Choroid plexus epithelial cell (primary cell): ENCODE measurements at regions not wholly inside any gene's neighbourhood (a gene's known extent, or its start where the extent isn't known, plus 50 kb on each side); places are given as distances from the start of the nearest gene placed in this dataset.

Experiments used
- DNase-seq: peaks from one replicate; pipeline ENCODE4 v3.0.0-alpha.2; 2010; ENCODE audit warnings: low read depth
- H3K4me3 ChIP-seq: 2 replicates; pipeline ENCODE4 v1.5.1; 2011; ENCODE audit warnings: low read depth, mild to moderate bottlenecking, control low read depth, low read length, moderate library complexity
- TF ChIP-seq, protein P1 (sequence below): conservative IDR thresholded peaks from 2 replicates; pipeline ENCODE4 v1.5.1; 2011; ENCODE audit warnings: low read depth, mild to moderate bottlenecking, control low read depth, inconsistent platforms, low read length, moderate library complexity

- H3K4me3 ChIP-seq = no peak overlapping the region
- TF ChIP-seq, protein P1, sequence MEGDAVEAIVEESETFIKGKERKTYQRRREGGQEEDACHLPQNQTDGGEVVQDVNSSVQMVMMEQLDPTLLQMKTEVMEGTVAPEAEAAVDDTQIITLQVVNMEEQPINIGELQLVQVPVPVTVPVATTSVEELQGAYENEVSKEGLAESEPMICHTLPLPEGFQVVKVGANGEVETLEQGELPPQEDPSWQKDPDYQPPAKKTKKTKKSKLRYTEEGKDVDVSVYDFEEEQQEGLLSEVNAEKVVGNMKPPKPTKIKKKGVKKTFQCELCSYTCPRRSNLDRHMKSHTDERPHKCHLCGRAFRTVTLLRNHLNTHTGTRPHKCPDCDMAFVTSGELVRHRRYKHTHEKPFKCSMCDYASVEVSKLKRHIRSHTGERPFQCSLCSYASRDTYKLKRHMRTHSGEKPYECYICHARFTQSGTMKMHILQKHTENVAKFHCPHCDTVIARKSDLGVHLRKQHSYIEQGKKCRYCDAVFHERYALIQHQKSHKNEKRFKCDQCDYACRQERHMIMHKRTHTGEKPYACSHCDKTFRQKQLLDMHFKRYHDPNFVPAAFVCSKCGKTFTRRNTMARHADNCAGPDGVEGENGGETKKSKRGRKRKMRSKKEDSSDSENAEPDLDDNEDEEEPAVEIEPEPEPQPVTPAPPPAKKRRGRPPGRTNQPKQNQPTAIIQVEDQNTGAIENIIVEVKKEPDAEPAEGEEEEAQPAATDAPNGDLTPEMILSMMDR = no peak
- no peak for DNase-seq
These were observed 266.8 kb upstream of the GPC6 start for GRCh38 chr13:92959790-92960189.

DNA sequence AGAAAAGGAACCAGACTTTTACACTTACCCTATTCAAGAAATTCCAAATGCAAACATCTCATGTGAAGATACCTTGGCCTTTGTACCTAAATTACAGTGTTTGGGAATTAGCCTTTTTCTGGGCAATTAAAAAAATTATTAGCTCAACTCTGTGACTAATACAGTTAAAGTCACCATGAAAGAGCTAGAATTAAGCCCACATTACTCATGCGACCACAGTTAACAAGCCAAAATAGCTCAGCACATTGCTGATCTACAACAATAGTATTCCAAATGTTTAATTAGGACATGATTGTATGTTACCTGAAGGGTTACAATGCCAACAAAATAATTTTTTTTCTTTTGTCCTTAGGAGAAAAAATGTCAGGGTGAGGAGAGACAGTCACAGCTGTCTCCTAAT lies 263.6 kb upstream of the GPC6 start:
- peak; percentile 5 for DNase-seq
- TF ChIP-seq, protein P1 = no peak
- no peak overlapping the region for H3K4me3 ChIP-seq

DNA sequence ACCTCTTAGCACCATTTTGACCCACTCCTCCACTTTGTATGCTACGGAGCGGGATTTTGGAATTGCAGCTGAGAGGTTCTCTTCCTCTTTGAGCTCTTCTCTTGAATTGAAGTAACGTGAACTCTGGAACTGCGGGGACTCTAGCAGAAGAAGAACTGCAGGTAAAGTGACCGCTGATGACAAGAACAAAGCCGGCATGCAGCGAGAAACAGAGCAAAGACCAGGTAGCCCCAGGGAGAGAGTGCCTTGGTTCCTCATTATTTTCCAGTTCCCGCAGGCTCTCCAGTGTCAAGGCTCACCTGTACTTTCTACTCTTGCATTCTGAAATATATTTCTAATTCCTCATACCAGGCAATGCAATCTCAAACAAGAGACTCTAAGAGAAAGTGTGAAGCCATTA lies 260.3 kb upstream of the GPC6 start:
- no peak for DNase-seq
- TF ChIP-seq, protein P1 = no peak
- no peak overlapping the region for H3K4me3 ChIP-seq

- no peak for DNase-seq
- TF ChIP-seq, protein P1 = no peak
- H3K4me3 ChIP-seq = no peak overlapping the region
These were observed 259.7 kb upstream of the GPC6 start for GRCh38 chr13:92966900-92967299.

DNA sequence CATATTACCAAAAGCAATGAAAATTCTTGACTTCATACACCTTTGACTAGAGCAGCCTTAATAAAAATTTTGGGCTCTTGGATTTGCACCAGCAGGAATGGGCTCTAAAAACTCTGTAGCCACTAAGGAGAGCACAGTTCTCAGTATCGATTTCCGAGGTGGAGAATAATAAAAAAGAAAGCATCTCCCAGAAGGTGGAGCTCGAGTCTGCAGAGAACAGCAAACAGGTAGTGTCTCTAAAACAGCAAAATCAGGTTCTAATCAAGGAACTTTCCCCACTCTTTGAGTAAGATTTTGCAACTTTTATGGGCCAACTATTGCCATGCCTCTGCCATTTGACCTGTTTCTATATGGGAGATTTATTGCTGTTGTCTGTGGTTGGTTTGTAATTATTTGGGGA lies 258.7 kb upstream of the GPC6 start:
- H3K4me3 ChIP-seq = no peak overlapping the region
- DNase-seq = peak; percentile 31
- TF ChIP-seq, protein P1 = peak; percentile 37

DNA sequence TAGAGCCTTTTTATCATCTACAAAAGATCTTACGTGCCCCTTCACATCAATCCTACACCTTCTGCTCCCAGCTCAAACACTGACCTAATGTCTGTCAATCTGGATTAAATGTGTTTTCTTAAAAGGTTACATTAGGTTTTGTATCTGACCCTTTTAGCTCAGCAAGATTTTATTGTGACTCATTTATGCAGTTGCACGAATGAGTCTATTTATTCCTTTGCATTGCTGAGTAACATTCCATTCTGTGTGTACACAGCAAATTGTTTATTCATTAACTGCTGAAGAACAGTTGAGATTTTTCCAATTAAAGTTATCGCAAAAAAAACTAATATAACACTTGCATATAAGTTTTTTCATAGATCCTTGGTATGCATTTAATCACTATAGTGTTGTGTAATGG lies 253.9 kb upstream of the GPC6 start:
- no peak overlapping the region for H3K4me3 ChIP-seq
- no peak for DNase-seq
- TF ChIP-seq, protein P1 = no peak

DNA sequence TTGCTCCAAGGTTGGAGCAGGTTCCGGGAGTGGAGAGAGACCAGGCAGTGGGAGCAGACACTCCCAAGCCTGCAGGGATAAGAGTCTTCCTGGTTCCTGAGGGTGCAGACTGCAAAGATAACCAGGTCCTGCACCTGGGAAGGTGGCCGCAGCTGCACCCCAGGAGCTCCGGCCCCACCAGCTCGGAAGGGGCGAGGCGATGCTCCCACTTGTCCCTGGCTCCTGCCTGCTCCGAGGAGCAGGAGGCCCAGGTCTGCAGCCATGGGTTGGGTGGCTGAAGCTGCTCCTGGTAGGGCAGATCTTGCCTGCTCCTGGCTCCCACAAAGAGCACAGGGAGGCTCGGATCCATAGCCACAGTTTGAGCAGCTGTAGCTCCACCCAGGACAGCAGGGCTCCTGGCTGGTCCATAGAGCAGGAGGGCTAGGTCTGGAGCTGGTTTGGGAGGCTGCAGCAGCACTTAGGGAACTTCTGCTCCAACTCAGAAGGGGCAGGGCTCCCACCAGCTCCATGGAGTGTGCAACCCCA lies 251.6 kb upstream of the GPC6 start:
- no peak for DNase-seq
- TF ChIP-seq, protein P1 = no peak
- no peak overlapping the region for H3K4me3 ChIP-seq
